Lower leg skin (tissue), 4 donors: ENCODE measurements at regions not wholly inside any gene's neighbourhood (a gene's known extent, or its start where the extent isn't known, plus 50 kb on each side); places are given as distances from the start of the nearest gene placed in this dataset.

Experiments
- DNase-seq, 2 donors: peaks; one replicate each; pipeline ENCODE4 v3.0.0-alpha.2; 2019; ENCODE audit warnings: low spot score in 2 of 2
- H3K4me3 ChIP-seq: fragments of 200-600 bp; sonication (generic); 2 replicates; pipeline ENCODE4 v1.5.1; 2017; ENCODE audit warnings: mild to moderate bottlenecking, low read depth; ENCODE audit not compliant: poor library complexity, severe bottlenecking
- POLR2A ChIP-seq, 2 donors: fragments of 450-650 bp; IDR thresholded peaks; one replicate each; pipeline ENCODE4 v1.6.1; 2016 to 2017; ENCODE audit warnings: antibody characterized with exemption in 2 of 2, mild to moderate bottlenecking in 1 of 2, moderate library complexity in 1 of 2
- WGBS, 2 donors: methylation state at CpG; one replicate each; pipeline ENCODE4 v1.1.5; 2018; 5-methylcytosine and 5-hydroxymethylcytosine counted together
- intact Hi-C: fragments of 100-400 bp; cut with DNase I; formaldehyde crosslinking; loops from one replicate; pipeline ENCODE4 v1.15.0; 2023; ENCODE audit warnings: low total_unique reads
- TF ChIP-seq, protein P1 (sequence below), 3 donors: fragments of 450-650 bp; IDR thresholded peaks; one replicate each; pipeline ENCODE4 v1.5.1; 2016; ENCODE audit warnings: antibody characterized with exemption in 3 of 3, mild to moderate bottlenecking in 3 of 3, moderate library complexity in 2 of 3

DNA sequence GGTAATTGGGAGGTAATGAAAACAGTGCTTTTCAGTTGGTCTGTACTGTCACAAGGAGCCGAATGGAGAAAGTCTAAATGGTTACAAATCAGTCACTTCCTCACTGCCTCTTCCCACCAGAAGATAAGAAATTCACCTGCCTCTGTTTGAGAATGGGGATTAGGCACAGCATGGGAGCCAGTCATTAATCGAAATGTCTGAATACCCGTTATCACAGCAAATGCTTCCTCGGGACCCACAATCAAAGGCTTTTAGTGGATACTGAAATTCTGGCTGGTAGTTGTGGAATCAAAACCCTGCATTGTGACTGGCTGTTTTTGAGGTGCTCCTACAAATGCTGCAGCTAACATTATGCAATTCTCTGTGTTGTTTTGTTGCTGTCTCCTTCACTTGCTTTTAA, 461.0 kb upstream of the MEX3C start:
- WGBS, 2 donors: 58 to 68% methylated on average over 4 of the region's 4 CpGs
- DNase-seq: no peak
- intact Hi-C loops: no loop called here
- TF ChIP-seq, protein P1, sequence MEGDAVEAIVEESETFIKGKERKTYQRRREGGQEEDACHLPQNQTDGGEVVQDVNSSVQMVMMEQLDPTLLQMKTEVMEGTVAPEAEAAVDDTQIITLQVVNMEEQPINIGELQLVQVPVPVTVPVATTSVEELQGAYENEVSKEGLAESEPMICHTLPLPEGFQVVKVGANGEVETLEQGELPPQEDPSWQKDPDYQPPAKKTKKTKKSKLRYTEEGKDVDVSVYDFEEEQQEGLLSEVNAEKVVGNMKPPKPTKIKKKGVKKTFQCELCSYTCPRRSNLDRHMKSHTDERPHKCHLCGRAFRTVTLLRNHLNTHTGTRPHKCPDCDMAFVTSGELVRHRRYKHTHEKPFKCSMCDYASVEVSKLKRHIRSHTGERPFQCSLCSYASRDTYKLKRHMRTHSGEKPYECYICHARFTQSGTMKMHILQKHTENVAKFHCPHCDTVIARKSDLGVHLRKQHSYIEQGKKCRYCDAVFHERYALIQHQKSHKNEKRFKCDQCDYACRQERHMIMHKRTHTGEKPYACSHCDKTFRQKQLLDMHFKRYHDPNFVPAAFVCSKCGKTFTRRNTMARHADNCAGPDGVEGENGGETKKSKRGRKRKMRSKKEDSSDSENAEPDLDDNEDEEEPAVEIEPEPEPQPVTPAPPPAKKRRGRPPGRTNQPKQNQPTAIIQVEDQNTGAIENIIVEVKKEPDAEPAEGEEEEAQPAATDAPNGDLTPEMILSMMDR (IDR thresholded peaks at IDR 0.05): no peak
- no peak for TF ChIP-seq POLR2A (IDR thresholded peaks at IDR 0.05)
- H3K4me3 ChIP-seq: no peak overlapping the region

DNA sequence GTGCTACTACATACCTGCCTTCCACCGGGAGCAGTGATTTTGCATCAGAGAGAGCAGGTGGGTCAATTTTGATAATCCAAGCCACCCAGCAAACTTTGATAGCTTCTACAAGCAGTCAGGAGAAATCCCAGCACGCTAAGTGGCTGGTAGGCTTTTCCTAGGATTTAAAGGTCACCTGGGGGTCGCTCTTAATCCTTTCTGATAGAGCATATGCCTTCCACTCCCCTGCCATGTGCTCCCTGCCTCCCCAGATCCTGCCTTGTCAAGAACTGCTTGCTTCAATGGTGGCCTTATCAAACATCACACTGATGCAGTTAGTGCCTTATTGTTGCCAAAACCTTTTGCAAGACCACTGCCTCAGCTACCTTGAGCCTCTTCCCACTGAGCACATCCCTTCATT, 462.3 kb upstream of the MEX3C start:
- TF ChIP-seq POLR2A (IDR thresholded peaks at IDR 0.05): no peak
- TF ChIP-seq, protein P1 (IDR thresholded peaks at IDR 0.05): no peak
- DNase-seq: no peak
- intact Hi-C loops: no loop called here
- H3K4me3 ChIP-seq: no peak overlapping the region
- 68 to 71% methylated on average over 3 of the region's 3 CpGs for whole genome bisulfite sequencing, 2 donors

DNA sequence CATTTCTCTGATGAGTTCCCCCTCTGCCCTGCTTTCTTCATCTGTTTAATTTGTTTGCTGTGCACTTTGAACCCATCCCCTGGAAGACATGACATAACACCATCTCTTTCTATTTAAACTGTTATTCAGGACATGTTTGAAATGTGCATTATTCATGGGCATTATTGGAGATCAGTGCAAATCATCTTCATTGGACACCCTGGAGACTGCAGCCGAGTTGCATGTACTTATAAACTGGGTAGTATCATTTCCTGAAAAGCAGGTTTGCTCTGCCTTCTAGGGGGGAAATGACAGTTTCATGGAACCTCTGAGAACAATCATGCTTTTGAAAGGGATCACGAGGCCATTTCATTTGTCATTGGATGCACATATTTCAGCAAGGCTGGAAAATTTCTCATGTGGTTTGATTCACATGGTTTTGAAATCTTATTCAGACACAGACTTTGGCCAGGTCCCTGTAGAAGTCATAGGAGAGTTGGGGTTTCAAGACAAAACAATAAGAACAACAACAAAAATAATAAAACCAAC, 462.8 kb upstream of the MEX3C start:
- intact Hi-C loops: no loop called here

DNA sequence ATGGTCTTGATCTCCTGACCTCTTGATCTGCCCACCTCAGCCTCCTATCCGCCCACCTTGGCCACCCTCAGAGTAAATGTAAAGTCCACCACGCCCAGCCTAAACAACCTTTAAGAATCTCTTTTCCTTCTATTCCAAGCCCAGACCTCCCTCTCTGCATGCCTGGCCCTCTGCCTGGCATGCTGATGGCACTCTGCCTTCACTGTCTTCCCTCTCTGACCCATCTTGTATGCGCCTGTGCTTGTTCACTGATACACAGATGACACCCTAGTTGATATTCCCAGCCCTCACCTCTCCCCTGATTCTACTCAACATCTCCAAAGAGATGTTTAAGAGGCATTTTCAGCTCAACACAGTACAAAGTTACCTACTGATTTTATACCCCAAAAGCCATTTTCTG, 466.8 kb upstream of the MEX3C start:
- TF ChIP-seq POLR2A (IDR thresholded peaks at IDR 0.05): no peak
- TF ChIP-seq, protein P1 (IDR thresholded peaks at IDR 0.05): no peak
- intact Hi-C loops: no loop called here
- WGBS, 2 donors: 53 to 57% methylated on average over 3 of the region's 3 CpGs
- no peak for DNase-seq
- H3K4me3 ChIP-seq: no peak overlapping the region

More for the DNA sequence above, 462.8 kb upstream of the MEX3C start:
- TF ChIP-seq, protein P1 (IDR thresholded peaks at IDR 0.05): no peak
- TF ChIP-seq POLR2A (IDR thresholded peaks at IDR 0.05): no peak
- 38 to 39% methylated on average over 2 of the region's 2 CpGs for WGBS, 2 donors
- no peak overlapping the region for H3K4me3 ChIP-seq
- no peak for DNase-seq

DNA sequence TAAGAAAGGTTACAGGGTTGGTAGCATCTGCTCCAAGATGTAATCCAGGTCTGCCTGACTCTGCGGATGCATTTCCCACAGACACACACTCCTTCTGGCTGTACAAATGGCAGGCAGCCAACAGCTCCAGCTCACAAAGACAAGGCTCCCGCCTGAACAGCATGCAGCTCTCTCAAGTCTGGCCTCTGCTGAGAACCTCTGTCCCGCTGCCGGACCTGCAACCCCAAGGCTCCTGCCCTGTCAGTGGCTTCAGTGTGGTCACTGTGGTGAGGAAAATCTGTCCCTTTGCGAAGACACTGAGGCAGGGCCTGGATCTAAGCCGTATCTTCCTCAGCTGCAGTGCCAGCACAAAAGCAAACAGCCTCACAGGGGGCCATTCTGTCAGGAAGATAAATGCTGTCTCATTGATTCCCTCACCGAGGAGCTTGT, 469.3 kb upstream of the MEX3C start:
- no peak overlapping the region for H3K4me3 ChIP-seq
- TF ChIP-seq POLR2A (IDR thresholded peaks at IDR 0.05): no peak
- TF ChIP-seq, protein P1 (IDR thresholded peaks at IDR 0.05): no peak
- no peak for DNase-seq
- intact Hi-C loops: no loop called here
- 16 to 24% methylated on average over 7 of the region's 7 CpGs for WGBS, 2 donors

DNA sequence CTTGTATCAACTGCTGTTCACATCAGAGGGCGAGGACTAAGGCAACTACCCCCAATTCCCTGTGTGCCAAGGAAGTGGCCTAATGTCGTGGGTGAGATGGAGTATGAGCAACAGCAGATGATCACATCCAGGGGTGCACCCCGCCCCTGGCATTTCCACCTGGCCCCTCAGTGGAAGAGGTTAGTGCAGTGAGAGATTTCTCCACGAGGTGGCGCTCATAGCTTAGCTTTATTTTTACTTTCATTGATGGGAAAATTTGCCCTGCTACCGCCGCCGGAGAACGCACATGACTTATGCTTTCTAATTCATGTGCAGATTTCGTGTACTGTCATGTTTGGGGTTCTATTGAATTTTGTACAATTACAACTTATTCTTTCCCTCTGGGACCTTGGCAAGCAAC, 470.6 kb upstream of the MEX3C start:
- intact Hi-C loops: no loop called here
- no peak overlapping the region for H3K4me3 ChIP-seq
- no peak for DNase-seq
- 10% methylated on average over 10 of the region's 10 CpGs for WGBS, 2 donors
- TF ChIP-seq, protein P1 (IDR thresholded peaks at IDR 0.05): no peak
- TF ChIP-seq POLR2A (IDR thresholded peaks at IDR 0.05): no peak
